HCT116 (cell line): ENCODE measurements at regions not wholly inside any gene's neighbourhood (a gene's known extent, or its start where the extent isn't known, plus 50 kb on each side); places are given as distances from the start of the nearest gene placed in this dataset.

Source experiments
- JUND ChIP-seq: IDR thresholded peaks from 2 replicates; pipeline ENCODE4 v1.6.1; 2012
- POLR2A ChIP-seq: IDR thresholded peaks from 2 replicates; pipeline ENCODE4 v1.7.0; 2011; ENCODE audit warnings: borderline replicate concordance; ENCODE audit not compliant: insufficient read depth, insufficient read length; ENCODE audit errors: extremely low read depth
- POLR2AphosphoS5 ChIP-seq: IDR thresholded peaks from 2 replicates; pipeline ENCODE4 v1.6.1; 2011; ENCODE audit warnings: mild to moderate bottlenecking, low read depth, low read length, moderate library complexity
- RAD21 ChIP-seq: IDR thresholded peaks from 2 replicates; pipeline ENCODE4 v1.6.1; 2012; ENCODE audit warnings: low read depth, mild to moderate bottlenecking
- SP1 ChIP-seq: IDR thresholded peaks from 2 replicates; pipeline ENCODE4 v1.6.1; 2012; ENCODE audit warnings: low read depth
- ZFX ChIP-seq: fragments of 450-650 bp; IDR thresholded peaks from 2 replicates; pipeline ENCODE4 v1.6.1; 2017
- TF ChIP-seq, protein P1 (sequence below), 3 experiments: fragments of 200-600 bp in 1 of 3; sonication (generic) in 1 of 3; IDR thresholded peaks in 2 of 3; conservative IDR thresholded peaks in 1 of 3; 2 replicates each; pipeline ENCODE4 v1.5.1; 2012 to 2017; ENCODE audit warnings: low read depth in 2 of 3, low read length in 2 of 3, antibody characterized with exemption in 1 of 3, borderline replicate concordance in 1 of 3, control low read depth in 1 of 3, mild to moderate bottlenecking in 1 of 3, mixed read lengths in 1 of 3, mixed run types in 1 of 3, moderate library complexity in 1 of 3; ENCODE audit not compliant: insufficient read depth in 1 of 3

DNA sequence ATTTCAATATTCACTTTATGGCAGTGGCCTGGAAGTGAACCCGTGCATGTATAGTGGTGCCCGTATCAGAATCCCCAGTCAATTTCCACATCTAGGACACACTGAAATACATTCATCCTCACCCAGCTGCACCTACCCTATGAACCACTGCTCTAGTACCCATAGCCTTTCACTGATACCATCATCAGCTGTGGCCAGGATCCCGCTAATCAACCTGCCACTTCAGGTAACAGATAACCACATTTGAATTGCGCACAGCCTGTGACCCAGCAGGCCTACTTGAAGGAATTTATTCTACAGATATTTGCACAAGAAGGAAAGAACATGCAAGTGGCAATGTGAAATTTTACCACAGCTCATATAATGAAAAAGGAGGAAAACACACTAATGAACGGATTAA lies 161.0 kb upstream of the CCDC54 start:
- no peak for TF ChIP-seq ZFX
- TF ChIP-seq POLR2AphosphoS5, result no peak
- TF ChIP-seq POLR2A, result no peak
- no peak for TF ChIP-seq SP1
- TF ChIP-seq JUND, result no peak
- TF ChIP-seq, protein P1, sequence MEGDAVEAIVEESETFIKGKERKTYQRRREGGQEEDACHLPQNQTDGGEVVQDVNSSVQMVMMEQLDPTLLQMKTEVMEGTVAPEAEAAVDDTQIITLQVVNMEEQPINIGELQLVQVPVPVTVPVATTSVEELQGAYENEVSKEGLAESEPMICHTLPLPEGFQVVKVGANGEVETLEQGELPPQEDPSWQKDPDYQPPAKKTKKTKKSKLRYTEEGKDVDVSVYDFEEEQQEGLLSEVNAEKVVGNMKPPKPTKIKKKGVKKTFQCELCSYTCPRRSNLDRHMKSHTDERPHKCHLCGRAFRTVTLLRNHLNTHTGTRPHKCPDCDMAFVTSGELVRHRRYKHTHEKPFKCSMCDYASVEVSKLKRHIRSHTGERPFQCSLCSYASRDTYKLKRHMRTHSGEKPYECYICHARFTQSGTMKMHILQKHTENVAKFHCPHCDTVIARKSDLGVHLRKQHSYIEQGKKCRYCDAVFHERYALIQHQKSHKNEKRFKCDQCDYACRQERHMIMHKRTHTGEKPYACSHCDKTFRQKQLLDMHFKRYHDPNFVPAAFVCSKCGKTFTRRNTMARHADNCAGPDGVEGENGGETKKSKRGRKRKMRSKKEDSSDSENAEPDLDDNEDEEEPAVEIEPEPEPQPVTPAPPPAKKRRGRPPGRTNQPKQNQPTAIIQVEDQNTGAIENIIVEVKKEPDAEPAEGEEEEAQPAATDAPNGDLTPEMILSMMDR (IDR thresholded peaks at IDR 0.05 in 2 of 3, conservative IDR thresholded peaks at IDR 0.05 in 1 of 3; ENCODE audit: borderline replicate concordance in 1 of 3, insufficient read depth in 1 of 3, low read depth in 2 of 3, low read length in 2 of 3), result no peak
- TF ChIP-seq RAD21, result no peak
